SK-N-SH (cell line): ENCODE measurements at regions not wholly inside any gene's neighbourhood (a gene's known extent, or its start where the extent isn't known, plus 50 kb on each side); places are given as distances from the start of the nearest gene placed in this dataset.

ENCODE experiments used
- CTCF ChIA-PET: fragments of 300-600, 350-600 bp; formaldehyde crosslinking; extraction: SDS; loops from one replicate; lab custom pipeline; 2021; lab: Yijun Ruan, JAX
- POLR2A ChIA-PET: fragments of 350-600 bp; sonication (Branson Sonifier 250); formaldehyde crosslinking; extraction: SDS; loops from one replicate; lab custom pipeline; 2020; ENCODE audit warnings: antibody characterized with exemption, inconsistent platforms; lab: Yijun Ruan, JAX
- DNase-seq: peaks from one replicate; pipeline ENCODE4 v3.0.0; 2012
- H2AFZ ChIP-seq: fragments of 200-600 bp; sonication (generic); 2 replicates; pipeline ENCODE4 v1.8.1; 2016; ENCODE audit warnings: antibody characterized with exemption, mild to moderate bottlenecking, low read depth
- H3F3A ChIP-seq: fragments of 200-600 bp; sonication (generic); replicated peaks from 2 replicates; pipeline ENCODE3; 2016; ENCODE audit warnings: antibody characterized with exemption, mild to moderate bottlenecking; ENCODE audit not compliant: insufficient read depth
- H3K27ac ChIP-seq, 2 experiments: fragments of 200-500 bp in 1 of 2; fragments of 200-600 bp in 1 of 2; sonication (Bioruptor generic) in 1 of 2; sonication (generic), shearing (Covaris generic) in 1 of 2; 2 replicates each; pipeline versions ENCODE4 v1.5.1 to v1.6.1; 2014 to 2016; ENCODE audit warnings: low read depth in 2 of 2, inconsistent platforms in 1 of 2, low read length in 1 of 2, mild to moderate bottlenecking in 1 of 2, mixed read lengths in 1 of 2
- H3K27me3 ChIP-seq: fragments of 200-600 bp; sonication (generic), shearing (Covaris generic); 2 replicates; pipeline ENCODE4 v1.6.1; 2016; ENCODE audit warnings: mixed run types; ENCODE audit not compliant: insufficient read depth
- H3K36me3 ChIP-seq, 2 experiments: fragments of 200-500 bp in 1 of 2; fragments of 200-600 bp in 1 of 2; sonication (Bioruptor generic) in 1 of 2; sonication (generic) in 1 of 2; replicated peaks in 1 of 2; 2 replicates each; pipeline versions ENCODE3 to v1.5.1; 2014 to 2016; ENCODE audit warnings: low read length in 1 of 2, mild to moderate bottlenecking in 1 of 2; ENCODE audit not compliant: insufficient read depth in 2 of 2, control insufficient read depth in 1 of 2
- H3K4me1 ChIP-seq, 2 experiments: fragments of 200-500 bp in 1 of 2; fragments of 200-600 bp in 1 of 2; sonication (Bioruptor generic) in 1 of 2; sonication (generic), shearing (Covaris generic) in 1 of 2; 2 replicates each; pipeline versions ENCODE4 v1.5.1 to v1.6.1; 2014 to 2016; ENCODE audit warnings: low read depth in 1 of 2, low read length in 1 of 2, mixed run types in 1 of 2; ENCODE audit not compliant: insufficient read depth in 2 of 2, control insufficient read depth in 1 of 2
- H3K4me2 ChIP-seq: fragments of 200-600 bp; sonication (generic), shearing (Covaris generic); 2 replicates; pipeline ENCODE4 v1.6.1; 2017; ENCODE audit warnings: mixed run types
- H3K4me3 ChIP-seq, 2 experiments: fragments of 200-500 bp in 1 of 2; fragments of 200-600 bp in 1 of 2; sonication (Bioruptor generic) in 1 of 2; sonication (generic), shearing (Covaris generic) in 1 of 2; 2 replicates each; pipeline versions ENCODE4 v1.5.1 to v1.8.1; 2014 to 2016; ENCODE audit warnings: low read depth in 2 of 2, inconsistent platforms in 1 of 2, low read length in 1 of 2, mild to moderate bottlenecking in 1 of 2, mixed read lengths in 1 of 2, moderate library complexity in 1 of 2
- H3K79me2 ChIP-seq: fragments of 200-600 bp; sonication (generic); 2 replicates; pipeline ENCODE4 v1.8.1; 2017; ENCODE audit warnings: mild to moderate bottlenecking; ENCODE audit not compliant: insufficient read depth
- H3K9ac ChIP-seq: fragments of 200-600 bp; sonication (generic); 2 replicates; pipeline ENCODE4 v1.6.1; 2017; ENCODE audit warnings: mixed run types
- H3K9me2 ChIP-seq: fragments of 200-600 bp; sonication (generic); 2 replicates; pipeline ENCODE4 v1.6.1; 2017; ENCODE audit warnings: mixed run types
- H3K9me3 ChIP-seq: fragments of 200-600 bp; sonication (generic); 2 replicates; pipeline ENCODE4 v1.6.1; 2017; ENCODE audit warnings: mixed run types, mild to moderate bottlenecking, moderate library complexity
- H4K20me1 ChIP-seq: fragments of 200-600 bp; sonication (generic); 2 replicates; pipeline ENCODE4 v1.6.1; 2017; ENCODE audit warnings: mild to moderate bottlenecking, mixed run types; ENCODE audit not compliant: insufficient read depth
- CHD2 ChIP-seq: fragments of 150-350 bp; IDR thresholded peaks from 2 replicates; pipeline ENCODE4 v1.6.1; 2018; ENCODE audit warnings: low read length; ENCODE audit not compliant: partially characterized antibody
- ELF1 ChIP-seq: IDR thresholded peaks from 2 replicates; pipeline ENCODE4 v1.4.0; 2012
- EP300 ChIP-seq, 2 experiments: IDR thresholded peaks; 2 replicates each; pipeline versions ENCODE4 v1.4.0 to v1.6.1; 2012; ENCODE audit warnings: borderline replicate concordance in 1 of 2, low read depth in 1 of 2, low read length in 1 of 2
- EZH2phosphoT487 ChIP-seq: fragments of 200-600 bp; sonication (generic); IDR thresholded peaks from 2 replicates; pipeline ENCODE4 v1.6.1; 2017; ENCODE audit warnings: low read depth, mixed run types, mild to moderate bottlenecking, antibody characterized with exemption, moderate library complexity, borderline replicate concordance
- FOSL2 ChIP-seq: IDR thresholded peaks from 2 replicates; pipeline ENCODE4 v1.4.0; 2012; ENCODE audit warnings: low read depth, mild to moderate bottlenecking, moderate library complexity, borderline replicate concordance
- GABPA ChIP-seq: IDR thresholded peaks from 2 replicates; pipeline ENCODE4 v1.4.0; 2012; ENCODE audit warnings: low read depth, mild to moderate bottlenecking
- GATA2 ChIP-seq: sonication (generic); formaldehyde crosslinking; IDR thresholded peaks from 2 replicates; pipeline ENCODE4 v1.5.0; 2020; ENCODE audit warnings: mild to moderate bottlenecking, missing genetic modification reagents
- POLR2AphosphoS5 ChIP-seq: IDR thresholded peaks from 2 replicates; pipeline ENCODE4 v1.6.1; 2012; ENCODE audit warnings: low read depth, low read length
- RAD21 ChIP-seq: IDR thresholded peaks from 2 replicates; pipeline ENCODE4 v1.6.1; 2012; ENCODE audit warnings: mild to moderate bottlenecking, low read length
- RCOR1 ChIP-seq: fragments of 150-350 bp; IDR thresholded peaks from 2 replicates; pipeline ENCODE4 v1.6.1; 2017; ENCODE audit warnings: antibody characterized with exemption, low read length
- RXRA ChIP-seq: IDR thresholded peaks from 2 replicates; pipeline ENCODE4 v1.4.0; 2012; ENCODE audit warnings: low read depth, mild to moderate bottlenecking, borderline replicate concordance
- SMC3 ChIP-seq: IDR thresholded peaks from 2 replicates; pipeline ENCODE4 v1.6.1; 2012; ENCODE audit warnings: low read depth, low read length, improper control_type of control experiment
- TEAD4 ChIP-seq: IDR thresholded peaks from 2 replicates; pipeline ENCODE4 v1.4.0; 2012; ENCODE audit warnings: mild to moderate bottlenecking, borderline replicate concordance; ENCODE audit not compliant: insufficient read depth
- USF2 ChIP-seq: fragments of 150-350 bp; IDR thresholded peaks from 2 replicates; pipeline ENCODE4 v1.6.1; 2017; ENCODE audit warnings: antibody characterized with exemption, low read length, low read depth, borderline replicate concordance
- WGBS: methylation state at CpG from one replicate; pipeline ENCODE4 v1.1.6; 2017; ENCODE audit warnings: low lambda C conversion rate; 5-methylcytosine and 5-hydroxymethylcytosine counted together
- TF ChIP-seq, protein P1 (sequence below): fragments of 150-350 bp; IDR thresholded peaks from 2 replicates; pipeline ENCODE4 v1.6.1; 2016; ENCODE audit warnings: mild to moderate bottlenecking, low read depth, low read length
- TF ChIP-seq, protein P2 (sequence below): IDR thresholded peaks from 2 replicates; pipeline ENCODE4; 2012
- TF ChIP-seq, protein P3 (sequence below): IDR thresholded peaks from 2 replicates; pipeline ENCODE4 v1.4.0; 2012; ENCODE audit warnings: low read depth

GRCh38 chr9:7967851-7968250, 168.3 kb upstream of the DMAC1 start:
- Histone ChIP-seq H3K4me2 (no peak overlapping the region), H3K27ac (no peak overlapping the region), H4K20me1 (no peaks in the 10 kb centered on the region), H3K36me3 (no peaks in the 10 kb centered on the region), H3F3A (no peaks in the 10 kb centered on the region), H3K9me3 (no peaks in the 10 kb centered on the region), H3K4me3 (no peak overlapping the region), H2AFZ (no peak overlapping the region), H3K9me2 (no peaks in the 10 kb centered on the region), H3K4me1 (no peaks in the 10 kb centered on the region; a peak in 1 of 4 replicates), H3K27me3 (no peaks in the 10 kb centered on the region), H3K9ac (no peak overlapping the region), H3K79me2 (no peaks in the 10 kb centered on the region)
- WGBS = 18% methylated on average over 2 of the region's 2 CpGs
- CTCF ChIA-PET = no interaction called here
- POLR2A ChIA-PET = no interaction called here
- DNase-seq = no peak
- no peak for TF ChIP-seq POLR2AphosphoS5
- TF ChIP-seq, protein P1, sequence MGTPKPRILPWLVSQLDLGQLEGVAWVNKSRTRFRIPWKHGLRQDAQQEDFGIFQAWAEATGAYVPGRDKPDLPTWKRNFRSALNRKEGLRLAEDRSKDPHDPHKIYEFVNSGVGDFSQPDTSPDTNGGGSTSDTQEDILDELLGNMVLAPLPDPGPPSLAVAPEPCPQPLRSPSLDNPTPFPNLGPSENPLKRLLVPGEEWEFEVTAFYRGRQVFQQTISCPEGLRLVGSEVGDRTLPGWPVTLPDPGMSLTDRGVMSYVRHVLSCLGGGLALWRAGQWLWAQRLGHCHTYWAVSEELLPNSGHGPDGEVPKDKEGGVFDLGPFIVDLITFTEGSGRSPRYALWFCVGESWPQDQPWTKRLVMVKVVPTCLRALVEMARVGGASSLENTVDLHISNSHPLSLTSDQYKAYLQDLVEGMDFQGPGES = no peak
- no peak for TF ChIP-seq USF2
- TF ChIP-seq, protein P2, sequence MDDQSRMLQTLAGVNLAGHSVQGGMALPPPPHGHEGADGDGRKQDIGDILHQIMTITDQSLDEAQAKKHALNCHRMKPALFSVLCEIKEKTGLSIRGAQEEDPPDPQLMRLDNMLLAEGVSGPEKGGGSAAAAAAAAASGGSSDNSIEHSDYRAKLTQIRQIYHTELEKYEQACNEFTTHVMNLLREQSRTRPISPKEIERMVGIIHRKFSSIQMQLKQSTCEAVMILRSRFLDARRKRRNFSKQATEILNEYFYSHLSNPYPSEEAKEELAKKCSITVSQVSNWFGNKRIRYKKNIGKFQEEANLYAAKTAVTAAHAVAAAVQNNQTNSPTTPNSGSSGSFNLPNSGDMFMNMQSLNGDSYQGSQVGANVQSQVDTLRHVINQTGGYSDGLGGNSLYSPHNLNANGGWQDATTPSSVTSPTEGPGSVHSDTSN = no peak
- TF ChIP-seq FOSL2 = no peak
- TF ChIP-seq RAD21 = no peak
- no peak for TF ChIP-seq RXRA
- no peak for TF ChIP-seq GATA2 (CRISPR knock-in tag)
- TF ChIP-seq, protein P3, sequence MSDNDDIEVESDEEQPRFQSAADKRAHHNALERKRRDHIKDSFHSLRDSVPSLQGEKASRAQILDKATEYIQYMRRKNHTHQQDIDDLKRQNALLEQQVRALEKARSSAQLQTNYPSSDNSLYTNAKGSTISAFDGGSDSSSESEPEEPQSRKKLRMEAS = no peak
- no peak for TF ChIP-seq EP300 (IDR thresholded peaks at IDR 0.05; ENCODE audit: borderline replicate concordance in 1 of 2, low read depth in 1 of 2, low read length in 1 of 2)
- no peak for TF ChIP-seq RCOR1
- no peak for TF ChIP-seq EZH2phosphoT487
- no peak for TF ChIP-seq SMC3
- TF ChIP-seq CHD2 = no peak
- no peak for TF ChIP-seq TEAD4
- TF ChIP-seq GABPA = no peak
- TF ChIP-seq ELF1 = no peak
